OCI-LY3 (cell line): ENCODE measurements at regions not wholly inside any gene's neighbourhood (a gene's known extent, or its start where the extent isn't known, plus 50 kb on each side); places are given as distances from the start of the nearest gene placed in this dataset.

ENCODE experiments used
- CTCF ChIP-seq: fragments of 200-600, 300-600 bp; sonication (generic); IDR thresholded peaks from 2 replicates; pipeline ENCODE4 v1.5.1; 2014; ENCODE audit warnings: antibody characterized with exemption, low read length, low read depth
- EZH2phosphoT487 ChIP-seq: fragments of 200-600 bp; shearing (Covaris generic); IDR thresholded peaks from 2 replicates; pipeline ENCODE4 v1.6.1; 2018; ENCODE audit warnings: antibody characterized with exemption, mixed run types, low read depth

GRCh38 chr12:43079476-43079875 lies 472.5 kb downstream of the ADAMTS20 start:
- TF ChIP-seq CTCF (no peak), EZH2phosphoT487 (no peak)
